ENCODE measurements at regions not wholly inside any gene's neighbourhood (a gene's known extent, or its start where the extent isn't known, plus 50 kb on each side); places are given as distances from the start of the nearest gene placed in this dataset.

GRCh38 chr1:30511991-30512913, 211.1 kb downstream of the MATN1 start:
- no peak for DNase-seq

GRCh38 chr1:30511563-30511962, 211.8 kb downstream of the MATN1 start:
- no peak for DNase-seq

- DNase-seq: no peak
Measured at GRCh38 chr1:30511106-30511505, 212.3 kb downstream of the MATN1 start.

- DNase-seq: no peak
Measured at GRCh38 chr1:30509670-30510069, 213.7 kb downstream of the MATN1 start.

- DNase-seq: no peak
Measured at GRCh38 chr1:30508611-30509010, 214.8 kb downstream of the MATN1 start.

- no peak for DNase-seq
Measured at GRCh38 chr1:30508175-30508448, 215.3 kb downstream of the MATN1 start.

GRCh38 chr1:30507401-30508174, 215.8 kb downstream of the MATN1 start:
- DNase-seq: no peak

GRCh38 chr1:30507016-30507312, 216.4 kb downstream of the MATN1 start:
- DNase-seq: no peak

- no peak for DNase-seq
Measured at GRCh38 chr1:30506291-30507015, 216.9 kb downstream of the MATN1 start.

GRCh38 chr1:30505853-30506252, 217.5 kb downstream of the MATN1 start:
- no peak for DNase-seq

- no peak for DNase-seq
Measured at GRCh38 chr1:30492451-30492850, 230.9 kb downstream of the MATN1 start.

GRCh38 chr1:30491831-30492230, 231.6 kb downstream of the MATN1 start:
- DNase-seq: no peak

- DNase-seq: no peak
Measured at GRCh38 chr1:30490554-30491053, 232.8 kb downstream of the MATN1 start.

GRCh38 chr1:30489737-30490389, 233.5 kb downstream of the MATN1 start:
- no peak for DNase-seq

- no peak for DNase-seq
Measured at GRCh38 chr1:30488324-30488913, 235.0 kb downstream of the MATN1 start.

GRCh38 chr1:30487042-30487441, 236.3 kb downstream of the MATN1 start:
- DNase-seq: no peak

- DNase-seq: no peak
Measured at GRCh38 chr1:30485072-30485471, 238.3 kb downstream of the MATN1 start.

- no peak for DNase-seq
Measured at GRCh38 chr1:30484668-30485067, 238.7 kb downstream of the MATN1 start.

- no peak for DNase-seq
Measured at GRCh38 chr1:30479575-30479974, 243.8 kb downstream of the MATN1 start.

GRCh38 chr1:30478799-30479563, 244.4 kb downstream of the MATN1 start:
- DNase-seq: no peak

- no peak for DNase-seq
Measured at GRCh38 chr1:30478283-30478682, 245.1 kb downstream of the MATN1 start.

GRCh38 chr1:30477588-30477987, 245.8 kb downstream of the MATN1 start:
- DNase-seq: no peak

All from NCI-H1694 (cell line).